Parathyroid adenoma (tissue), 2 donors: ENCODE measurements at regions not wholly inside any gene's neighbourhood (a gene's known extent, or its start where the extent isn't known, plus 50 kb on each side); places are given as distances from the start of the nearest gene placed in this dataset.

Source experiments
- H2AFZ ChIP-seq: fragments of 300-600 bp; sonication (generic); one replicate; pipeline ENCODE4 v1.7.0; 2017; ENCODE audit warnings: antibody characterized with exemption, mild to moderate bottlenecking
- H3K27ac ChIP-seq: fragments of 300-600 bp; sonication (generic); one replicate; pipeline ENCODE4 v1.7.0; 2017
- H3K27me3 ChIP-seq: fragments of 300-600 bp; sonication (generic); one replicate; pipeline ENCODE4 v1.7.0; 2017; ENCODE audit warnings: low read length; ENCODE audit not compliant: control insufficient read depth, insufficient read depth
- H3K36me3 ChIP-seq: fragments of 300-600 bp; sonication (generic); one replicate; pipeline ENCODE4 v1.7.0; 2017; ENCODE audit warnings: low read length; ENCODE audit not compliant: control insufficient read depth, insufficient read depth
- H3K4me1 ChIP-seq: fragments of 300-600 bp; sonication (generic); one replicate; pipeline ENCODE4 v1.7.0; 2017; ENCODE audit warnings: control low read depth
- H3K4me2 ChIP-seq: fragments of 300-600 bp; sonication (generic); one replicate; pipeline ENCODE4 v1.7.0; 2017; ENCODE audit warnings: low read length
- H3K4me3 ChIP-seq: fragments of 300-600 bp; sonication (generic); one replicate; pipeline ENCODE4 v1.7.0; 2017; ENCODE audit warnings: low read depth, low read length
- H3K79me2 ChIP-seq: fragments of 300-600 bp; sonication (generic); one replicate; pipeline ENCODE4 v1.7.0; 2017; ENCODE audit warnings: control low read depth
- H3K9ac ChIP-seq: fragments of 300-600 bp; sonication (generic); one replicate; pipeline ENCODE4 v1.7.0; 2017; ENCODE audit warnings: mild to moderate bottlenecking
- H3K9me3 ChIP-seq: fragments of 300-600 bp; sonication (generic); one replicate; pipeline ENCODE4 v1.7.0; 2017; ENCODE audit warnings: low read length; ENCODE audit not compliant: control insufficient read depth
- TF ChIP-seq, protein P1 (sequence below): fragments of 300-600 bp; sonication (generic); IDR thresholded peaks from one replicate; pipeline ENCODE4 v1.7.0; 2017; ENCODE audit warnings: antibody characterized with exemption, mild to moderate bottlenecking
- donor health status: primary hyperparathyroidism.

DNA sequence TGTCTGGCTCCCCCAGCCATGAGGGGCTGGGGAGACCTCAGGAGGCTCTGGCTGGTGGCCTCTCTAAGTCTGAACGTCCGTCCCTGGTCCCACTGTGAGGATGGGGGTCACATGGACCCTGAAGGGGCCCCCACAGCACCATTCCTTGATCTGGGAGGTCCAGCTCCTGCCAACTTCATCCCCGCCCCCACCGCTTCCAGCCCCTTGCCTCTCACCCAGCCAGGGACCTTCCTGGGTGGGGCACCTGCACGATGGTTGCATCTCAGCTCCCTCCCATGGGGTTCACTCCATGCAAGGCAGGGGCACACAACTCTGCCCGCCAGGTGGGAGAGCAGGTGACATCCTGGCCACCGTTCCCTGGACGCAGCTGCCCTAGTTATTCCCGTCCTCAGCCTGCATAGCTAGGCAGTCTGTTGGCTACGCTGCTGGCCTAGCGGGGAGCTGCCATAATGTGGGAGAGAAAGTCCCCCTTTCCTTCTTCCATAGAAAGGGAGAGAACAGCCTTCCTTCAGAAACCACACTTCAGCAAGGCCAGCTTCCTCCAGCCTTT lies 217.9 kb upstream of the RPL38 start:
- H3K36me3 ChIP-seq: no peaks in the 10 kb centered on the region
- no peaks in the 10 kb centered on the region for H3K27me3 ChIP-seq
- no peak overlapping the region for H3K9ac ChIP-seq
- no peaks in the 10 kb centered on the region for H3K79me2 ChIP-seq
- TF ChIP-seq, protein P1, sequence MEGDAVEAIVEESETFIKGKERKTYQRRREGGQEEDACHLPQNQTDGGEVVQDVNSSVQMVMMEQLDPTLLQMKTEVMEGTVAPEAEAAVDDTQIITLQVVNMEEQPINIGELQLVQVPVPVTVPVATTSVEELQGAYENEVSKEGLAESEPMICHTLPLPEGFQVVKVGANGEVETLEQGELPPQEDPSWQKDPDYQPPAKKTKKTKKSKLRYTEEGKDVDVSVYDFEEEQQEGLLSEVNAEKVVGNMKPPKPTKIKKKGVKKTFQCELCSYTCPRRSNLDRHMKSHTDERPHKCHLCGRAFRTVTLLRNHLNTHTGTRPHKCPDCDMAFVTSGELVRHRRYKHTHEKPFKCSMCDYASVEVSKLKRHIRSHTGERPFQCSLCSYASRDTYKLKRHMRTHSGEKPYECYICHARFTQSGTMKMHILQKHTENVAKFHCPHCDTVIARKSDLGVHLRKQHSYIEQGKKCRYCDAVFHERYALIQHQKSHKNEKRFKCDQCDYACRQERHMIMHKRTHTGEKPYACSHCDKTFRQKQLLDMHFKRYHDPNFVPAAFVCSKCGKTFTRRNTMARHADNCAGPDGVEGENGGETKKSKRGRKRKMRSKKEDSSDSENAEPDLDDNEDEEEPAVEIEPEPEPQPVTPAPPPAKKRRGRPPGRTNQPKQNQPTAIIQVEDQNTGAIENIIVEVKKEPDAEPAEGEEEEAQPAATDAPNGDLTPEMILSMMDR: no peak
- no peak overlapping the region for H3K27ac ChIP-seq
- H3K9me3 ChIP-seq: no peaks in the 10 kb centered on the region
- H3K4me1 ChIP-seq: no peaks in the 10 kb centered on the region
- no peak overlapping the region for H3K4me3 ChIP-seq
- no peak overlapping the region for H2AFZ ChIP-seq
- H3K4me2 ChIP-seq: no peak overlapping the region

- no peaks in the 10 kb centered on the region for H3K36me3 ChIP-seq
- TF ChIP-seq, protein P1: no peak
- H3K4me1 ChIP-seq: no peaks in the 10 kb centered on the region
- H3K27me3 ChIP-seq: no peaks in the 10 kb centered on the region
- H3K27ac ChIP-seq: no peak overlapping the region
- no peaks in the 10 kb centered on the region for H3K79me2 ChIP-seq
- no peaks in the 10 kb centered on the region for H3K9me3 ChIP-seq
- no peak overlapping the region for H3K4me3 ChIP-seq
- no peak overlapping the region for H3K9ac ChIP-seq
- no peak overlapping the region for H2AFZ ChIP-seq
- no peak overlapping the region for H3K4me2 ChIP-seq
Observed at GRCh38 chr17:73986641-73987177, 216.8 kb upstream of the RPL38 start.

- TF ChIP-seq, protein P1: no peak
- H3K36me3 ChIP-seq: no peaks in the 10 kb centered on the region
- H2AFZ ChIP-seq: no peak overlapping the region
- no peak overlapping the region for H3K9ac ChIP-seq
- H3K27ac ChIP-seq: no peak overlapping the region
- no peaks in the 10 kb centered on the region for H3K27me3 ChIP-seq
- H3K4me1 ChIP-seq: no peaks in the 10 kb centered on the region
- H3K79me2 ChIP-seq: no peaks in the 10 kb centered on the region
- no peak overlapping the region for H3K4me2 ChIP-seq
- no peak overlapping the region for H3K4me3 ChIP-seq
- no peaks in the 10 kb centered on the region for H3K9me3 ChIP-seq
Observed at GRCh38 chr17:73987395-73987794, 216.1 kb upstream of the RPL38 start.

- Histone ChIP-seq H3K4me1 (no peaks in the 10 kb centered on the region), H3K79me2 (no peaks in the 10 kb centered on the region), H2AFZ (no peak overlapping the region), H3K4me3 (no peak overlapping the region), H3K36me3 (no peaks in the 10 kb centered on the region), H3K9ac (no peak overlapping the region), H3K27me3 (no peaks in the 10 kb centered on the region), H3K4me2 (no peak overlapping the region), H3K27ac (no peak overlapping the region), H3K9me3 (no peaks in the 10 kb centered on the region)
- TF ChIP-seq, protein P1: no peak
Observed at GRCh38 chr17:73987845-73988509, 215.5 kb upstream of the RPL38 start.

- Histone ChIP-seq H3K9me3 (no peaks in the 10 kb centered on the region), H2AFZ (no peak overlapping the region), H3K4me1 (no peaks in the 10 kb centered on the region), H3K36me3 (no peaks in the 10 kb centered on the region), H3K27me3 (no peaks in the 10 kb centered on the region), H3K4me2 (no peak overlapping the region), H3K4me3 (no peak overlapping the region), H3K9ac (no peak overlapping the region), H3K79me2 (no peaks in the 10 kb centered on the region), H3K27ac (no peak overlapping the region)
- TF ChIP-seq, protein P1: no peak
Observed at GRCh38 chr17:73989671-73990070, 213.8 kb upstream of the RPL38 start.
